GM12874 (cell line): ENCODE measurements at regions not wholly inside any gene's neighbourhood (a gene's known extent, or its start where the extent isn't known, plus 50 kb on each side); places are given as distances from the start of the nearest gene placed in this dataset.

Experiments
- TF ChIP-seq, protein P1 (sequence below): IDR thresholded peaks from 2 replicates; pipeline ENCODE4 v1.5.1; 2011; ENCODE audit warnings: low read depth, mild to moderate bottlenecking, control low read depth, low read length, moderate library complexity; ENCODE audit not compliant: insufficient read depth

DNA sequence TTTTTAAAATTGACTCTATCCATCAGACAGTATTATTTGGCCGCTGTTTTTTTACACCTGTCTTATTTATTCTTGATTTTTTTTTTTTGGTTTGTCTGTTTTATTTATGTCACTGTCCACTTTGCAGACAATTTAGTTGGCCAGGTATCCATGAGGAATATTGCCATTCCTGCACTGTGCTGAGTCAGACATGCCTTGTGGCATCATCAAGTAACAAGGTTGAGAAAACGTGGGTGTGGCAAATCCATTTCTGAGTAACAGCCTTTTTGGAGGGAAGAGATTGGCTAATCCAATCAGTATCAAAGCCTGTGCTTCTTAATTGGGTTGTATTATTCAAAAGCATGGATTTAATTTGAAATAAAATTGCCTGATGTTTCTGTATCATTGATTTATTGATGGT is 463.1 kb downstream of the USP25 start:
- TF ChIP-seq, protein P1, sequence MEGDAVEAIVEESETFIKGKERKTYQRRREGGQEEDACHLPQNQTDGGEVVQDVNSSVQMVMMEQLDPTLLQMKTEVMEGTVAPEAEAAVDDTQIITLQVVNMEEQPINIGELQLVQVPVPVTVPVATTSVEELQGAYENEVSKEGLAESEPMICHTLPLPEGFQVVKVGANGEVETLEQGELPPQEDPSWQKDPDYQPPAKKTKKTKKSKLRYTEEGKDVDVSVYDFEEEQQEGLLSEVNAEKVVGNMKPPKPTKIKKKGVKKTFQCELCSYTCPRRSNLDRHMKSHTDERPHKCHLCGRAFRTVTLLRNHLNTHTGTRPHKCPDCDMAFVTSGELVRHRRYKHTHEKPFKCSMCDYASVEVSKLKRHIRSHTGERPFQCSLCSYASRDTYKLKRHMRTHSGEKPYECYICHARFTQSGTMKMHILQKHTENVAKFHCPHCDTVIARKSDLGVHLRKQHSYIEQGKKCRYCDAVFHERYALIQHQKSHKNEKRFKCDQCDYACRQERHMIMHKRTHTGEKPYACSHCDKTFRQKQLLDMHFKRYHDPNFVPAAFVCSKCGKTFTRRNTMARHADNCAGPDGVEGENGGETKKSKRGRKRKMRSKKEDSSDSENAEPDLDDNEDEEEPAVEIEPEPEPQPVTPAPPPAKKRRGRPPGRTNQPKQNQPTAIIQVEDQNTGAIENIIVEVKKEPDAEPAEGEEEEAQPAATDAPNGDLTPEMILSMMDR, result no peak

DNA sequence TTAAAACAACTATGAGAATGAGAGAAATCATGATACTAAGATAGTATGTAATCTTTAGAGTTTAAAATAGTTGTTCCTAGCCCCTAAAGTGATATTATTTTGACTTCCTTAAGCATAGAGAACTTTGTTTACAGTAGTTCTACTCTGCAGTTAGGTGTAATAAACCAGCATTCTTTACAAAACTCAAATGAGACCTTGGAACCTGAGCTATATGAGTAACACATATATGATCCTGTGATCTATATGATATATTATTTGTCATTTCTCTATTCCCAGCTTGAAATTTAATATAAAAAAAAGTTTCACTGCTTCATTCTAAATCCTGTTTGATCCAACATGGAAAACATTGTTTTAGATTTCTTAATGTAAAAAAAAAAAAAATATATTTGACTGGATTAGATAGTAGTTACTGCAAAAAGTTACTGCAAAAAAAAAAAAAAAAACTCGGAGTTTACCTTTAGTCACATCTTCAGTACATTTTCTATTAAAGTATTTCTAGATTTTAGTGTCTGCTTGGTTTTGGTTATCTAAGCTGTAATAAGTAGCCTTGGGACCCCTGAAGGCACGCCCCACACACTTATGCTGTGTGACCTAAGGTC is 463.8 kb downstream of the USP25 start:
- TF ChIP-seq, protein P1, result no peak

DNA sequence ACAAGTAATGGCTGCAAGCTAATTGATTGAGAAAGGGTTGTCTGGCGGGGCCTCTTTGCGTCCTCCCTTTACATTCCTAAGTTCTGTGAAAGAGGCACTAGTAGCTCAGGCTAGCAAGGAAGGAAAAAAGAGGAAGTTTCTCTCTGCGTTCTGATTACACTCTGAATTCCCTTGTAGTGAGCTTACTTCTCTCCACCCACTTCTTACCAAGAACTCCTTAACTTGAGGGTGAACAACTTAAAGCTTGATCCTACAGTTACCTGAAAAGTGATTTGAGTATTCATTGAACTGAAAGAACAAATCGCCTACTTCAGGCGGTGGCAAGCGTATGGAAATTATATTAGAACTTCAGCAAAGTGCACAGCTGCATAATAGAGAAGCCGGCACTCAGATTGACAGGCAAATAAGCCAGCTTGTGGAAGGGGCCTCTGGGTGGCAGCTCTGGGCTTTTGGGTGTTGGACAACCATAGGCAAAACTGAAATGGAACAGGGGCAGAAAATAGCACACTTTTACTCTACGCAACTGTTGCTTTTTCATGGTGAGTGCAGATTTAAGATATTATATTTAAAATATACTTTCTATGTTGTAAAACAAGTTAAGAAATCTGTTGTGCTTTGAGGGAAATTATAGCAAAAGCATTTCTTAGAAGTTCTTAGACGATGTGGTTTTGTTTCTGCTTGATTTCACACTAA is 464.5 kb downstream of the USP25 start:
- TF ChIP-seq, protein P1, result 0 out of 2 replicates have a peak, but pooled peaks have one; percentile 2

DNA sequence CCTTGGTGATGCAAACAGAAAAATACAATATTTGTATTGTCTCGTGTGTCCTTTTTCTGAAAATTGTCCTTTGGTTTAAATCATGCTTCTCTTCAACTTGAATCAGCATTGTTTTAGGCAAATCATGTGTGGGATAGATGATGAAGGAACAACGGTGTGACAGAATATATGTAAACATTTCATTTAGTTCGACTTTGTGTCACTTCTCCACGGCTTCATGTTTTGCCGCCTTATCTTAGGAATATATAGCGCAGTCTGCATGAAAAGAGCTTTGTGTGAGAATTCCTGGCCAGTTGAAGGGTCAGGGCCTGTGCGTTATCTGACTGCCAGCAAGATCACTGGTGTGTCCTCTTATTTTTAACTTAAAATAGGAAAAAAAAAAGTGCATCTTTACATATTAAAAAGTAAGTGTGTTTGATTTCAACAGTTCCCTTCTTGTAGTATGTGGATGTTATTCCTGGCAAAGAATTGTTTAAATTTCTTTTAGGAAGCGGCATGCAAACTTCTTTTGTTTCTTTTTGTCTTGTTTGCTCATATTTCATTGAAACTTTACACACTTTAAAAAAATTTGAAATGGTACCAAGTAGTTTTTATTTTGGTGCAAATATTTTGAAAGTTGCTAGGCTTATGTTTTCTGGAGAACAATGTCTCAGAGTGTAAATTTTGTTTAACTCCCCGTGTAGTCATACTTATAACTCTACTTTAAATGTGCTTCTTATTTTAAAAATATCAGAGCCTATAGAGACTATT is 465.2 kb downstream of the USP25 start:
- TF ChIP-seq, protein P1, result no peak

DNA sequence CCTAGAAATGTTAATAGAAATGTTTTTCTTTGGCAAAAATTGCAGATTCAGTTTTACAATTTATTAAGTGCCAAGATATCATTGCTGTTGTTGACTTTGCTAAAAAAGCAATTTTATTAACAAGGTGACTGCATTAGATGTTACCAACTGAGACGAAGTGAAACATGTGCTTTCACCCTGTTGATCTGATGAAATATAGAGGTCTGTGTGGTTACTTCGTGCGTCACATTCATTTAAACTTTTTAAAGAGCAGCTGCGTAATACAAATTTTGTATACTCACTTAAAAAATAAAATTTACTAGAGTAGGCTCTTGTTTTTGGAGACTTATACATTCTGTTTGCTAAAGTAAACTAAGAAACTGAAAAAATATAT is 465.7 kb downstream of the USP25 start:
- TF ChIP-seq, protein P1, result no peak

DNA sequence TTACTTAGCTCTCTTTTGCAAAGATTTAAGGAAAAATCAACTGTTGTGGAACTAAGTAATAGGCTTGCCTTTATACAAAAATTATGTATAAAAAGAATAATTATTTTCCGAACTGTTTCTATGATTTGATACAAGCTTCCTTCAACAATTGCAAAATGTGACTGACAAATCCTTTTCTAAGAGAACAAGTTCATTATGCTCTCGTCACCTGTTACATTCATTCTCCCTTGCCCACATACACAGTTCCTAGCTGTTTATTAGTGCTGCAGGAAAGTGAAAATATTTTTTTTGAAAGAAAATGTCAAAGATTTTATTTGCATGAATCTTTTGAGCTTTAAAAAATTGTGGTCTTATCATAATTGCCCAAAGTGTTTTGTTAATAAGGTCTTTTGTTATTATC is 466.2 kb downstream of the USP25 start:
- TF ChIP-seq, protein P1, result no peak

DNA sequence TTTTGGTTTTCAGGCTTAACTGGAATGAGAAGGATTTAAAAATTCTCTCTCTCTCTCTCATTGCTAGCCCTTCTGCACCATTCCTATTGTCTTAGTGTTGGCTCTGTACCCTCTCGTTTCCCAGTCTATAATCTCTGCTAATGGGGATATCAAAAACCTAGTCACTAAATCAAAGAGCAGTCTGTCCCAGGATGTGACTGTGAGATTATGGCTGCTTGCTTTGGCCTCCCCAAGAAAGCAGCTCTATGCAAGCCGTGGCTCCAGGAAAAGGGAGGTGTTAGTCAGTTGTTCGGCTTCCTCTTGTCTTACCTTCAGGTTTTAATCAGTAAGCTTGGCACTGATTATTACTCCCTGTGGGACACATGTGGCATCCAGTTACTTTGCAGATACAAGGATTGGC is 468.8 kb downstream of the USP25 start:
- TF ChIP-seq, protein P1, result no peak
